Endodermal cell (in vitro differentiated cells): ENCODE measurements at regions not wholly inside any gene's neighbourhood (a gene's known extent, or its start where the extent isn't known, plus 50 kb on each side); places are given as distances from the start of the nearest gene placed in this dataset.

ENCODE experiments used
- DNase-seq: peaks from one replicate; pipeline ENCODE4 v3.0.0-alpha.2; 2017
- H3K27ac ChIP-seq: 2 replicates; pipeline ENCODE4 v1.5.1; 2013; ENCODE audit warnings: mild to moderate bottlenecking, low read depth, low read length, moderate library complexity
- H3K27me3 ChIP-seq: 2 replicates; pipeline ENCODE4 v1.6.1; 2013; ENCODE audit warnings: mild to moderate bottlenecking, low read length, moderate library complexity; ENCODE audit not compliant: insufficient read depth, control insufficient read depth, poor library complexity, severe bottlenecking
- H3K36me3 ChIP-seq: 2 replicates; pipeline ENCODE4 v1.7.0; 2013; ENCODE audit warnings: mild to moderate bottlenecking, low read length, moderate library complexity; ENCODE audit not compliant: control insufficient read depth, insufficient read depth
- H3K4me1 ChIP-seq: one replicate; pipeline ENCODE4 v1.7.0; 2013; ENCODE audit warnings: low read length; ENCODE audit not compliant: control insufficient read depth, insufficient read depth
- H3K4me3 ChIP-seq: 2 replicates; pipeline ENCODE4 v1.5.1; 2013; ENCODE audit warnings: mild to moderate bottlenecking, low read length, moderate library complexity
- H3K9ac ChIP-seq: 2 replicates; pipeline ENCODE4 v1.6.1; 2013; ENCODE audit warnings: mild to moderate bottlenecking, low read length, moderate library complexity; ENCODE audit not compliant: poor library complexity, severe bottlenecking; ENCODE audit errors: extremely low read depth
- H3K9me3 ChIP-seq: 2 replicates; pipeline ENCODE4 v1.6.1; 2013; ENCODE audit warnings: mild to moderate bottlenecking, low read length, moderate library complexity; ENCODE audit not compliant: control insufficient read depth
- H3K27ac Mint-ChIP-seq: 2 replicates; pipeline ENCODE4 v1.8.0; 2020; ENCODE audit warnings: mixed read lengths
- H3K27me3 Mint-ChIP-seq: 2 replicates; pipeline ENCODE4 v1.8.0; 2021; ENCODE audit warnings: mild to moderate bottlenecking, mixed read lengths; ENCODE audit not compliant: insufficient read depth
- H3K36me3 Mint-ChIP-seq: 2 replicates; pipeline ENCODE4 v1.8.0; 2020; ENCODE audit warnings: low read depth, mixed read lengths
- H3K4me1 Mint-ChIP-seq: 2 replicates; pipeline ENCODE4 v1.8.0; 2020; ENCODE audit warnings: mixed read lengths
- H3K4me3 Mint-ChIP-seq: 2 replicates; pipeline ENCODE4 v1.8.0; 2020; ENCODE audit warnings: mild to moderate bottlenecking, moderate library complexity, mixed read lengths
- H3K9me3 Mint-ChIP-seq: 2 replicates; pipeline ENCODE4 v1.8.0; 2020; ENCODE audit warnings: mild to moderate bottlenecking, mixed read lengths
- CTCF ChIP-seq: fragments of 200-600 bp; sonication (generic); conservative IDR thresholded peaks from 2 replicates; pipeline ENCODE4 v1.5.0; 2021; ENCODE audit warnings: antibody characterized with exemption, mild to moderate bottlenecking
- WGBS, 2 experiments: methylation state at CpG; one replicate each; pipeline versions ENCODE4 v1.1.5 to v1.1.7; 2013; ENCODE audit warnings: missing lambda C conversion rate in 2 of 2, mixed read lengths in 1 of 2; ENCODE audit not compliant: insufficient coverage in 1 of 2, insufficient read length in 1 of 2; 5-methylcytosine and 5-hydroxymethylcytosine counted together

GRCh38 chr13:86085890-86086289 lies 286.7 kb upstream of the SLITRK6 start:
- Mint-ChIP-seq H3K27me3 (no peaks in the 10 kb centered on the region), H3K27ac (no peak overlapping the region), H3K9me3 (no peaks in the 10 kb centered on the region), H3K36me3 (no peaks in the 10 kb centered on the region), H3K4me1 (no peaks in the 10 kb centered on the region), H3K4me3 (no peak overlapping the region)
- H3K9ac ChIP-seq: no peak overlapping the region
- no peaks in the 10 kb centered on the region for H3K9me3 ChIP-seq
- DNase-seq: no peak
- no peak overlapping the region for H3K27ac ChIP-seq
- no peak overlapping the region for H3K4me3 ChIP-seq
- no peaks in the 10 kb centered on the region for H3K27me3 ChIP-seq
- no peaks in the 10 kb centered on the region for H3K36me3 ChIP-seq
- TF ChIP-seq CTCF: peak; percentile 44
- H3K4me1 ChIP-seq: no peaks in the 10 kb centered on the region

GRCh38 chr13:86082121-86082520 lies 282.9 kb upstream of the SLITRK6 start:
- H3K27me3 Mint-ChIP-seq: no peaks in the 10 kb centered on the region
- Histone ChIP-seq H3K27ac (no peak overlapping the region), H3K4me3 (no peak overlapping the region), H3K4me1 (no peaks in the 10 kb centered on the region), H3K9me3 (no peaks in the 10 kb centered on the region), H3K9ac (no peak overlapping the region), H3K36me3 (no peaks in the 10 kb centered on the region), H3K27me3 (no peaks in the 10 kb centered on the region)
- no peak for TF ChIP-seq CTCF
- H3K4me3 Mint-ChIP-seq: no peak overlapping the region
- no peaks in the 10 kb centered on the region for H3K9me3 Mint-ChIP-seq
- H3K36me3 Mint-ChIP-seq: no peaks in the 10 kb centered on the region
- no peak for DNase-seq
- H3K27ac Mint-ChIP-seq: no peak overlapping the region
- H3K4me1 Mint-ChIP-seq: no peaks in the 10 kb centered on the region

GRCh38 chr13:86080340-86080995 lies 281.2 kb upstream of the SLITRK6 start:
- no peaks in the 10 kb centered on the region for H3K36me3 ChIP-seq
- Mint-ChIP-seq H3K4me3 (no peak overlapping the region), H3K36me3 (no peaks in the 10 kb centered on the region), H3K27me3 (no peaks in the 10 kb centered on the region), H3K9me3 (no peaks in the 10 kb centered on the region), H3K27ac (no peak overlapping the region), H3K4me1 (no peaks in the 10 kb centered on the region)
- H3K4me1 ChIP-seq: no peaks in the 10 kb centered on the region
- H3K27ac ChIP-seq: no peak overlapping the region
- no peak for TF ChIP-seq CTCF
- H3K4me3 ChIP-seq: no peak overlapping the region
- no peak for DNase-seq
- no peaks in the 10 kb centered on the region for H3K27me3 ChIP-seq
- no peak overlapping the region for H3K9ac ChIP-seq
- no peaks in the 10 kb centered on the region for H3K9me3 ChIP-seq
- WGBS, 2 experiments: 75% methylated on average over 2 of the region's 2 CpGs; no CpG with 5 or more reads in 1 of the 2 experiments
